ENCODE measurements at regions not wholly inside any gene's neighbourhood (a gene's known extent, or its start where the extent isn't known, plus 50 kb on each side); places are given as distances from the start of the nearest gene placed in this dataset.

DNA sequence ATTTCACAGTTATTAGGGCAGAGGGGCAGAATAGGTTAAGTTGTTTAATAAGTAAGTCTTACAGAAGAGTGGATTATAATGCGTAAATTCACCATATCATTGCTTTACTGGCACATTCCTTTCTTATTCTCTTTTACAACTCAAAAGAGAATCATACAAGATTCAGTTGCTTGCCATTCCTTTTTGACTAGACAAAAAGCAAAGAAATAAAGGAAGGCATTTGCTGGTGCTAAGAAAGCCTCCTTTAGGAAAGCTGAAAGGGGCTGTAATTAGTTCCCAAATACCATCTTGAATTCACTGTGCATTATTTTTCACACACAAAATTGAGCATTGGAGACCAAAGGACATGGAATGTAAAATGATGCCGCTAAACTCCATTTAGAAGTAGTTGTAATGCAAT lies 499.3 kb downstream of the NXPH1 start:
- TF ChIP-seq, protein P1, sequence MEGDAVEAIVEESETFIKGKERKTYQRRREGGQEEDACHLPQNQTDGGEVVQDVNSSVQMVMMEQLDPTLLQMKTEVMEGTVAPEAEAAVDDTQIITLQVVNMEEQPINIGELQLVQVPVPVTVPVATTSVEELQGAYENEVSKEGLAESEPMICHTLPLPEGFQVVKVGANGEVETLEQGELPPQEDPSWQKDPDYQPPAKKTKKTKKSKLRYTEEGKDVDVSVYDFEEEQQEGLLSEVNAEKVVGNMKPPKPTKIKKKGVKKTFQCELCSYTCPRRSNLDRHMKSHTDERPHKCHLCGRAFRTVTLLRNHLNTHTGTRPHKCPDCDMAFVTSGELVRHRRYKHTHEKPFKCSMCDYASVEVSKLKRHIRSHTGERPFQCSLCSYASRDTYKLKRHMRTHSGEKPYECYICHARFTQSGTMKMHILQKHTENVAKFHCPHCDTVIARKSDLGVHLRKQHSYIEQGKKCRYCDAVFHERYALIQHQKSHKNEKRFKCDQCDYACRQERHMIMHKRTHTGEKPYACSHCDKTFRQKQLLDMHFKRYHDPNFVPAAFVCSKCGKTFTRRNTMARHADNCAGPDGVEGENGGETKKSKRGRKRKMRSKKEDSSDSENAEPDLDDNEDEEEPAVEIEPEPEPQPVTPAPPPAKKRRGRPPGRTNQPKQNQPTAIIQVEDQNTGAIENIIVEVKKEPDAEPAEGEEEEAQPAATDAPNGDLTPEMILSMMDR (optimal IDR thresholded peaks at IDR 0.05 in 1 of 3, IDR thresholded peaks at IDR 0.05 in 1 of 3, conservative IDR thresholded peaks at IDR 0.05 in 1 of 3; ENCODE audit: extremely low read depth in 1 of 3, insufficient read depth in 2 of 3, low read length in 3 of 3): no peak
- TF ChIP-seq EZH2 (IDR thresholded peaks at IDR 0.05; ENCODE audit: low read length): no peak

Data from keratinocyte (primary cell).